ENCODE measurements at regions not wholly inside any gene's neighbourhood (a gene's known extent, or its start where the extent isn't known, plus 50 kb on each side); places are given as distances from the start of the nearest gene placed in this dataset.

- DNase-seq, result no peak
Measured at GRCh38 chr5:160511280-160511929, 89.8 kb downstream of the PTTG1 start.

Data from AML-193 (cell line).